ENCODE measurements at regions not wholly inside any gene's neighbourhood (a gene's known extent, or its start where the extent isn't known, plus 50 kb on each side); places are given as distances from the start of the nearest gene placed in this dataset.

GRCh38 chr13:84683448-84683847 lies 801.2 kb upstream of the SLITRK1 start:
- no peak overlapping the region for H3K27ac ChIP-seq
- TF ChIP-seq CTCF (conservative IDR thresholded peaks at IDR 0.05): no peak

GRCh38 chr13:84677836-84678235 lies 795.6 kb upstream of the SLITRK1 start:
- no peak for TF ChIP-seq CTCF (conservative IDR thresholded peaks at IDR 0.05)
- no peak overlapping the region for H3K27ac ChIP-seq

- H3K27ac ChIP-seq: no peak overlapping the region
- no peak for TF ChIP-seq CTCF (conservative IDR thresholded peaks at IDR 0.05)
These were observed 790.3 kb upstream of the SLITRK1 start for GRCh38 chr13:84672616-84673015.

- H3K27ac ChIP-seq: no peak overlapping the region
- no peak for TF ChIP-seq CTCF (conservative IDR thresholded peaks at IDR 0.05)
These were observed 788.0 kb upstream of the SLITRK1 start for GRCh38 chr13:84670245-84670644.

- TF ChIP-seq CTCF (conservative IDR thresholded peaks at IDR 0.05): no peak
- H3K27ac ChIP-seq: peak overlapping the region; percentile 24; the same call in 1 of the 2 replicates
These were observed 786.4 kb upstream of the SLITRK1 start for GRCh38 chr13:84668637-84669036.

- no peak overlapping the region for H3K27ac ChIP-seq
- no peak for TF ChIP-seq CTCF (conservative IDR thresholded peaks at IDR 0.05)
These were observed 780.2 kb upstream of the SLITRK1 start for GRCh38 chr13:84662491-84662890.

GRCh38 chr13:84661718-84662117 lies 779.4 kb upstream of the SLITRK1 start:
- H3K27ac ChIP-seq: no peak overlapping the region
- TF ChIP-seq CTCF (conservative IDR thresholded peaks at IDR 0.05): no peak

- no peak overlapping the region for H3K27ac ChIP-seq
- TF ChIP-seq CTCF (conservative IDR thresholded peaks at IDR 0.05): no peak
These were observed 777.0 kb upstream of the SLITRK1 start for GRCh38 chr13:84659359-84659661.

Measured in VCaP (cell line).